HG02885 (cell line): ENCODE measurements at regions not wholly inside any gene's neighbourhood (a gene's known extent, or its start where the extent isn't known, plus 50 kb on each side); places are given as distances from the start of the nearest gene placed in this dataset.

Experiments used
- ATAC-seq: cut with Tn5 transposase; IDR thresholded peaks from one replicate; pipeline ENCODE4 v1.9.1; 2021; ENCODE audit warnings: mild to moderate bottlenecking; ENCODE audit not compliant: unreplicated experiment, poor library complexity

GRCh38 chrX:10892621-10893225, 218.4 kb upstream of the HCCS start:
- ATAC-seq, result no peak

- no peak for ATAC-seq
Measured at GRCh38 chrX:10893366-10893765, 217.8 kb upstream of the HCCS start.

- no peak for ATAC-seq
Measured at GRCh38 chrX:10893976-10894375, 217.2 kb upstream of the HCCS start.

- no peak for ATAC-seq
Measured at GRCh38 chrX:10897768-10898167, 213.4 kb upstream of the HCCS start.

- no peak for ATAC-seq
Measured at GRCh38 chrX:10900585-10901289, 210.4 kb upstream of the HCCS start.

GRCh38 chrX:10901290-10901633, 209.9 kb upstream of the HCCS start:
- no peak for ATAC-seq

- no peak for ATAC-seq
Measured at GRCh38 chrX:10902001-10902400, 209.1 kb upstream of the HCCS start.

- no peak for ATAC-seq
Measured at GRCh38 chrX:10903523-10903922, 207.6 kb upstream of the HCCS start.

GRCh38 chrX:10904220-10904619, 206.9 kb upstream of the HCCS start:
- no peak for ATAC-seq

- ATAC-seq, result no peak
Measured at GRCh38 chrX:10906866-10907265, 204.3 kb upstream of the HCCS start.

- ATAC-seq, result no peak
Measured at GRCh38 chrX:10922159-10922558, 189.0 kb upstream of the HCCS start.

GRCh38 chrX:10922835-10923234, 188.3 kb upstream of the HCCS start:
- ATAC-seq, result no peak

GRCh38 chrX:10923466-10923865, 187.7 kb upstream of the HCCS start:
- no peak for ATAC-seq

- no peak for ATAC-seq
Measured at GRCh38 chrX:10926404-10926803, 184.7 kb upstream of the HCCS start.

GRCh38 chrX:10926891-10927290, 184.2 kb upstream of the HCCS start:
- no peak for ATAC-seq

GRCh38 chrX:10929747-10930146, 181.4 kb upstream of the HCCS start:
- no peak for ATAC-seq

GRCh38 chrX:10930151-10930550, 181.0 kb upstream of the HCCS start:
- no peak for ATAC-seq

GRCh38 chrX:10931976-10932375, 179.2 kb upstream of the HCCS start:
- no peak for ATAC-seq

GRCh38 chrX:10932842-10933440, 178.2 kb upstream of the HCCS start:
- no peak for ATAC-seq

- ATAC-seq, result no peak
Measured at GRCh38 chrX:10935501-10935900, 175.6 kb upstream of the HCCS start.

- no peak for ATAC-seq
Measured at GRCh38 chrX:10936976-10937375, 174.2 kb upstream of the HCCS start.

GRCh38 chrX:10938365-10938923, 172.7 kb upstream of the HCCS start:
- no peak for ATAC-seq
